Muscle layer of duodenum (tissue), 2 donors: ENCODE measurements at regions not wholly inside any gene's neighbourhood (a gene's known extent, or its start where the extent isn't known, plus 50 kb on each side); places are given as distances from the start of the nearest gene placed in this dataset.
"Not testable (repeated sequence)": the region's sequence is repeated elsewhere in the genome, so short reads cannot be mapped to it uniquely, and the experiment has no call there.

Experiments used
- H3K27ac ChIP-seq: one replicate; pipeline ENCODE4 v1.7.0; 2013; ENCODE audit warnings: mild to moderate bottlenecking, low read length
- H3K27me3 ChIP-seq: one replicate; pipeline ENCODE4 v1.7.0; 2013; ENCODE audit warnings: low read depth, mild to moderate bottlenecking, control low read depth, low read length
- H3K36me3 ChIP-seq, 2 donors: one replicate each; pipeline ENCODE4 v1.7.0; 2013; ENCODE audit warnings: low read length in 2 of 2, control low read depth in 1 of 2, mild to moderate bottlenecking in 1 of 2; ENCODE audit not compliant: insufficient read depth in 2 of 2, control insufficient read depth in 1 of 2
- H3K4me1 ChIP-seq, 2 donors: one replicate each; pipeline ENCODE4 v1.7.0; 2013; ENCODE audit warnings: low read length in 2 of 2, mild to moderate bottlenecking in 2 of 2, control low read depth in 1 of 2, moderate library complexity in 1 of 2; ENCODE audit not compliant: insufficient read depth in 2 of 2, control insufficient read depth in 1 of 2
- H3K4me3 ChIP-seq, 2 donors: one replicate each; pipeline ENCODE4 v1.7.0; 2013; ENCODE audit warnings: low read length in 2 of 2, low read depth in 1 of 2, mild to moderate bottlenecking in 1 of 2
- H3K9me3 ChIP-seq, 2 donors: one replicate each; pipeline ENCODE4 v1.7.0; 2013; ENCODE audit warnings: low read length in 2 of 2, control low read depth in 1 of 2, mild to moderate bottlenecking in 1 of 2; ENCODE audit not compliant: control insufficient read depth in 1 of 2
- donor health status: healthy.

GRCh38 chr22:11369612-11370307, 4158.2 kb upstream of the OR11H1 start:
- not testable (repeated sequence) for H3K4me1 ChIP-seq, H3K4me3 ChIP-seq, H3K36me3 ChIP-seq, H3K9me3 ChIP-seq, H3K27ac ChIP-seq, H3K27me3 ChIP-seq

- not testable (repeated sequence) for H3K27me3 ChIP-seq, H3K27ac ChIP-seq, H3K4me1 ChIP-seq, H3K36me3 ChIP-seq, H3K9me3 ChIP-seq, H3K4me3 ChIP-seq
Observed at GRCh38 chr22:11370311-11370710, 4157.7 kb upstream of the OR11H1 start.
